Pancreas (tissue), 10 donors: ENCODE measurements at regions not wholly inside any gene's neighbourhood (a gene's known extent, or its start where the extent isn't known, plus 50 kb on each side); places are given as distances from the start of the nearest gene placed in this dataset.

Source experiments
- ATAC-seq, 4 donors: fragments of 200-7000 bp; cut with Tn5 transposase; one replicate each; pipeline versions ENCODE4 v1.8.0 to v1.9.1; 2020; ENCODE audit warnings: mild to moderate bottlenecking in 4 of 4, moderate library complexity in 4 of 4
- DNase-seq, 6 donors: peaks; one replicate each; pipeline ENCODE4 v3.0.0-alpha.2; 2020
- FAIRE-seq: peaks from 2 replicates; lab custom pipeline; 2012; peaks lifted over from hg19 to GRCh38; lab: Jason Lieb, UNC
- H3K27ac ChIP-seq, 4 donors: fragments of 200-600 bp; sonication (generic); 1 replicate in 3 of 4; 2 replicates in 1 of 4; pipeline versions ENCODE4 v1.5.0 to v1.8.0; 2020
- H3K27me3 ChIP-seq, 4 donors: fragments of 200-600 bp; one replicate each; pipeline ENCODE4 v1.8.0; 2021
- H3K36me3 ChIP-seq, 3 donors: fragments of 200-600 bp; sonication (generic) in 1 of 3; one replicate each; pipeline versions ENCODE4 v1.5.0 to v1.8.0; 2020 to 2021
- H3K4me1 ChIP-seq, 3 donors: fragments of 200-600 bp; one replicate each; pipeline ENCODE4 v1.8.0; 2021
- H3K4me3 ChIP-seq, 4 donors: fragments of 200-600 bp; sonication (generic) in 2 of 4; one replicate each; pipeline versions ENCODE4 v1.5.0 to v1.8.0; 2020 to 2021
- H3K9me3 ChIP-seq, 4 donors: fragments of 200-600 bp; one replicate each; pipeline ENCODE4 v1.8.0; 2021
- WGBS, 2 donors: extraction: QIAGEN DNeasy Blood & Tissue Kit; methylation state at CpG; one replicate each; pipeline ENCODE4 v1.1.7; 2013; 5-methylcytosine and 5-hydroxymethylcytosine counted together
- intact Hi-C, 3 donors: fragments of 100-400 bp; cut with DNase I; formaldehyde crosslinking; loops; one replicate each; pipeline versions ENCODE4 v1.11.1 to v1.14.2; 2022
- TF ChIP-seq, protein P1 (sequence below), 4 donors: fragments of 200-600 bp; sonication (generic) in 3 of 4; IDR thresholded peaks; one replicate each; pipeline versions ENCODE4 v1.5.0 to v1.8.0; 2021; ENCODE audit warnings: antibody characterized with exemption in 4 of 4
- donor health status: healthy with polysubstance abuse.
- donor health status: DM: no; HTN: no; CAD: no; lungs with moderate emphysema.
- donor health status: DM: no; HTN: no; CAD: no.
- donor health status: control.
- donor health status: control.
- donor health status: Bipolar disorder and iron deficiency.
- donor health status: DM: yes; HTN: yes; CAD: no.
- donor health status: DM: no; HTN: no; CAD: no.
- donor health status: DM: no; HTN: no; CAD: no.
- donor health status: DM: yes; HTN: yes; CAD: no.

DNA sequence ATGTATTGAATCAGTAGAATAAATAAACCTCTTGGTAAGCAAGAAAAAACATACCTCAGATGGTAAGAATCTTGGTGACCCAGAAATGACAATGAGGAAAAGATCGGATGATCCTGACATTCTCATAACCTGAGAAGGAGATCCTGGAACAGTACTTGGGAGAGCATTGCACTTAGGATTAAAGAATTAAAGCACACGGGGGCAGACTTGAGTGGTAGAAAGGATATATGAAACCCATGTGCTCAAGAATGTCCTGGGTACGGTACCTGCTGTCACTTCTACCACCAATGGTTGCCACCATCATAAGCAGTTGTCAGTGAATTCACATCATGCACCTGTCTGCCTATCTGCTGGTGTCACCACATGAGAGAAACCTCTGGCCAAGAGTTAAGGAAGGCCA lies 108.9 kb upstream of the GJB5 start:
- H3K36me3 ChIP-seq = no peaks in the 10 kb centered on the region
- no peak for FAIRE-seq
- no peaks in the 10 kb centered on the region for H3K9me3 ChIP-seq
- ATAC-seq = no peak
- no peaks in the 10 kb centered on the region for H3K4me1 ChIP-seq
- H3K4me3 ChIP-seq = no peak overlapping the region
- H3K27me3 ChIP-seq = peaks cover 0 to 11% (median 1%) of the 10 kb centered on the region in 4 donors
- 26 to 37% methylated on average over 3 of the region's 3 CpGs for WGBS, 2 donors
- DNase-seq = no peak
- no peak overlapping the region for H3K27ac ChIP-seq
- intact Hi-C loops = no loop called here
- TF ChIP-seq, protein P1, sequence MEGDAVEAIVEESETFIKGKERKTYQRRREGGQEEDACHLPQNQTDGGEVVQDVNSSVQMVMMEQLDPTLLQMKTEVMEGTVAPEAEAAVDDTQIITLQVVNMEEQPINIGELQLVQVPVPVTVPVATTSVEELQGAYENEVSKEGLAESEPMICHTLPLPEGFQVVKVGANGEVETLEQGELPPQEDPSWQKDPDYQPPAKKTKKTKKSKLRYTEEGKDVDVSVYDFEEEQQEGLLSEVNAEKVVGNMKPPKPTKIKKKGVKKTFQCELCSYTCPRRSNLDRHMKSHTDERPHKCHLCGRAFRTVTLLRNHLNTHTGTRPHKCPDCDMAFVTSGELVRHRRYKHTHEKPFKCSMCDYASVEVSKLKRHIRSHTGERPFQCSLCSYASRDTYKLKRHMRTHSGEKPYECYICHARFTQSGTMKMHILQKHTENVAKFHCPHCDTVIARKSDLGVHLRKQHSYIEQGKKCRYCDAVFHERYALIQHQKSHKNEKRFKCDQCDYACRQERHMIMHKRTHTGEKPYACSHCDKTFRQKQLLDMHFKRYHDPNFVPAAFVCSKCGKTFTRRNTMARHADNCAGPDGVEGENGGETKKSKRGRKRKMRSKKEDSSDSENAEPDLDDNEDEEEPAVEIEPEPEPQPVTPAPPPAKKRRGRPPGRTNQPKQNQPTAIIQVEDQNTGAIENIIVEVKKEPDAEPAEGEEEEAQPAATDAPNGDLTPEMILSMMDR (IDR thresholded peaks at IDR 0.05) = no peak

DNA sequence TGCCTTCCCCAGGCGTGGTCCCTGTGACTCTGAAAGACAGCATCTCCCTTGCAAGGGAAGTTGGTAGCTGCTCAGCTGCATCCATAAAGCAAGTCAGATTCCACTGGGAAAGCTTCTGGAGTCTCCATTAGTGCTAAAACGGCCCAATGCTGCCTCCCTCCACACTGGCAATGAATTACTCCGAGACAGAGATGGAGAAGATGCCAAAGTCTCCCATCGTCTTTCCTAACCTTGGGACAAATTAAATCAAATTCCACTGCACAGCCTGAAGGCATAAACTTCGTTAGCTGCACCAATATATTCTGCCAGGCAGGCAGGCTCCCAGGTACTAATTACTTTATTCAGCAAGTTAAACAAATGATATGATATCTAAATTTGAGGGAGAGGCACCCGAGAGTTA lies 106.3 kb upstream of the GJB5 start:
- WGBS, 2 donors = 28 to 40% methylated on average over 6 of the region's 6 CpGs
- DNase-seq (no peak), ATAC-seq (no peak), FAIRE-seq (no peak)
- Histone ChIP-seq H3K27me3 (peaks cover 0 to 11% (median 1%) of the 10 kb centered on the region in 4 donors), H3K9me3 (no peaks in the 10 kb centered on the region), H3K27ac (no peak overlapping the region), H3K4me3 (no peak overlapping the region), H3K36me3 (no peaks in the 10 kb centered on the region), H3K4me1 (no peaks in the 10 kb centered on the region)
- TF ChIP-seq, protein P1 (IDR thresholded peaks at IDR 0.05) = no peak
- intact Hi-C loops = no loop called here

DNA sequence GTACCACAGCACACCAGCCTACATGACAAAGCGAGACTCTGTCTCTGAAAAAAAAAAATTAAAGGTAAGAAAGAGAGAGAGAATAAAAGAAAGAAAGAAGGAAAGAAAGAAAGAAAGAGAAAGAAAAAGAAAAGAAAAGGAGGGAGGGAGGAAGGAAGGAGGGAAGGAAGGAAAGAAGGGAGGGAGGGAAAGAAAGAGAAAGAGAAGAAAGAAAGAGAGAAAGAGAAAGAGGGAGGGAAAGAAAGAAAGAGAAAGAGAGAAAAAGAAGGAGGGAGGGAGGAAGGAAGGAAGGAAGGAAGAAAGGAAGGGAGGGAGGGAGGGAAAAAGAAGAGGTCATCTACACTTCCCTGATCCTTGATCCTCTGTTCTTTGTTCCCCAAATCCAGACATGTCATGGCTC lies 104.8 kb upstream of the GJB5 start:
- no peak overlapping the region for H3K27ac ChIP-seq
- WGBS, 2 donors = 73 to 76% methylated on average over 1 of the region's 1 CpG
- no peak for FAIRE-seq
- DNase-seq = no peak
- ATAC-seq = no peak
- H3K36me3 ChIP-seq = no peaks in the 10 kb centered on the region
- H3K4me1 ChIP-seq = no peaks in the 10 kb centered on the region
- TF ChIP-seq, protein P1 (IDR thresholded peaks at IDR 0.05) = no peak
- intact Hi-C loops = no loop called here
- H3K9me3 ChIP-seq = no peaks in the 10 kb centered on the region
- H3K4me3 ChIP-seq = no peak overlapping the region
- H3K27me3 ChIP-seq = peaks cover 0 to 11% (median 1%) of the 10 kb centered on the region in 4 donors

DNA sequence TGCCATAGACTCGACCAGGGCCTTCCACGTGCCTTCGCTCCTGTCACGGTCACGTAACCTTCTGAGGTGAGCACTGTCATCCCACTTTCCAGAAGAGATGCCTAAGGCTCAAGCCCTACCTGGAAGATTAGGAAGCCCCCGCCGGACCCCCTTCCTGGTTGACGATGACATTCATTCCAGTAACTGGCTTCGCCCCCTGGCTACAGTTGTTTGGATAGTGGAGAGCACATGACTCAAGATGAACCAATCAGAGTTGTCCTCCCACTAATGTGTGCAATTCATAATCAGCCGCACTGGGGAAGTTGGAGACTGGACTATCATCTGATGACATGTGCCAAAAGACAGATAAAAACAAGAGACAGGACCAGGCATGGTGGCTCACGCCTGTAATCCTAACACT lies 104.0 kb upstream of the GJB5 start:
- DNase-seq = no peak
- no peak for ATAC-seq
- intact Hi-C loops = no loop called here
- Histone ChIP-seq H3K27me3 (peaks cover 0 to 11% (median 1%) of the 10 kb centered on the region in 4 donors), H3K4me1 (no peaks in the 10 kb centered on the region), H3K9me3 (no peaks in the 10 kb centered on the region), H3K27ac (no peak overlapping the region), H3K36me3 (no peaks in the 10 kb centered on the region), H3K4me3 (no peak overlapping the region)
- TF ChIP-seq, protein P1 (IDR thresholded peaks at IDR 0.05) = no peak
- WGBS, 2 donors = 70 to 77% methylated on average over 11 of the region's 11 CpGs
- FAIRE-seq = no peak

DNA sequence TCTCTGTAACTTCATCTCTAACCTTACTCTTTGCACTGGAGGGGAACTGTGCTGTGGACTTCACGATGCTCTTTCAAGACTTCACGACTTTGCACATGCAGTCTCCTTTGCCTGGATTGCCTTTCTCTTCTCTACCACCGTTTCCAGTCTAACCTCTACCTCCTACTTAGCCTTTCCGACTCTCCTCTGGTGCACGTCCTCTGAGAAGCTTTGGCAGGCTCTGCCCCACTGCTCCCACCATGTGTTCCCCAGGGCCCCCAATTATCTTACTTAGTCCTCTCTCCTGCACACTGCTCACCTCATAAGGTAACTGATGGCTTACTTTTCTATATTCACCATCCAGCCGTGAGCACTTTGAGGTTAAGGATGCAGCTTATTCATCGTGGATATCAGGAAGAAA lies 101.7 kb upstream of the GJB5 start:
- TF ChIP-seq, protein P1 (IDR thresholded peaks at IDR 0.05) = no peak
- no peaks in the 10 kb centered on the region for H3K9me3 ChIP-seq
- FAIRE-seq (no peak), ATAC-seq (no peak), DNase-seq (no peak)
- H3K4me3 ChIP-seq = no peak overlapping the region
- peaks cover 0 to 3% (median 1%) of the 10 kb centered on the region in 4 donors for H3K27me3 ChIP-seq
- WGBS, 2 donors = 47 to 58% methylated on average over 7 of the region's 7 CpGs
- intact Hi-C loops = no loop called here
- no peaks in the 10 kb centered on the region for H3K4me1 ChIP-seq
- H3K27ac ChIP-seq = no peak overlapping the region
- H3K36me3 ChIP-seq = no peaks in the 10 kb centered on the region
